C4-2B (cell line): ENCODE measurements at regions not wholly inside any gene's neighbourhood (a gene's known extent, or its start where the extent isn't known, plus 50 kb on each side); places are given as distances from the start of the nearest gene placed in this dataset.

Source experiments
- ZFX ChIP-seq: fragments of 450-650 bp; IDR thresholded peaks from 2 replicates; pipeline ENCODE4 v1.6.1; 2017
- TF ChIP-seq, protein P1 (sequence below): fragments of 450-650 bp; conservative IDR thresholded peaks from 2 replicates; pipeline ENCODE4 v1.5.1; 2017; ENCODE audit warnings: mild to moderate bottlenecking

DNA sequence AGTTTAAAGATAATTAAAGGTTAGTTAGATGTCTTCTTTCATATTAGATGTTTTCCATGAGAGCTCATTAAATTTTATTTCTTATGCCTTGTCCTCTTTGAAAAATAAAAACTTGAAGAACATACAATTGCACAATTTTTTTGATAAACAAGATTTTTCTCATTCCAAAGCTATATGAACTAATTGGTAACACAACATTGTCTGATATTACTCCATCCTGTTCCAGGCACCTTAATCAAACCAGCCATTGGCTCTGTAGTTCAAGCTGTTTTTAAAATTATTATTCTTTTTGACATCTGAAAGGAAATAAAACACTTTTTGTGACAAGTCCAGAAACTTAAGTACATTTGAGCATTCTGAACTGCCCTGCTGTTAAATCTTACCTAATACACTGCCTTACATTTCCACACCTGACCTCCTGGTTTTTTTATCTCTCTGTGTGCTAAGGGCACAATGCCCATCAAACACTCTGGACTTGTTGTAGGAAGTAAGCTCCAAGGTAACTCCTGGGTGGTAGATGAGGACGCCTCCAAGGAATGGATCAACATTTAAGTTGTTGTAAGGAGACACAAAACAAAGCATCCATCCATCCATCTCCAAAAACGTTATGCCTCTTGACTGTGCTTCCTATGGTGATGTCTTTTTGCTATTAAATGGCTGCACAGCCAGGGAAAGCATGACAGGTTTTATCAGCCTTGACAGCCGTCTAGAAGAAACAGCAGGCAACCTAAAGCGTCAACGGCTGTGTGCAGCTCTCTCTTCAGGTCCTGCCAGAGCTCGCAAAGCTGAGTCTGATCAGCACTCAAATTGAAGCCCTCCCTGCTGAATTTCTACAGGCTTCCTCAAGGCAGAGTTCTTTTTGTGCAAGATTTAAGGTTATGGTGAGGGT lies 449.9 kb upstream of the FLRT2 start:
- TF ChIP-seq, protein P1, sequence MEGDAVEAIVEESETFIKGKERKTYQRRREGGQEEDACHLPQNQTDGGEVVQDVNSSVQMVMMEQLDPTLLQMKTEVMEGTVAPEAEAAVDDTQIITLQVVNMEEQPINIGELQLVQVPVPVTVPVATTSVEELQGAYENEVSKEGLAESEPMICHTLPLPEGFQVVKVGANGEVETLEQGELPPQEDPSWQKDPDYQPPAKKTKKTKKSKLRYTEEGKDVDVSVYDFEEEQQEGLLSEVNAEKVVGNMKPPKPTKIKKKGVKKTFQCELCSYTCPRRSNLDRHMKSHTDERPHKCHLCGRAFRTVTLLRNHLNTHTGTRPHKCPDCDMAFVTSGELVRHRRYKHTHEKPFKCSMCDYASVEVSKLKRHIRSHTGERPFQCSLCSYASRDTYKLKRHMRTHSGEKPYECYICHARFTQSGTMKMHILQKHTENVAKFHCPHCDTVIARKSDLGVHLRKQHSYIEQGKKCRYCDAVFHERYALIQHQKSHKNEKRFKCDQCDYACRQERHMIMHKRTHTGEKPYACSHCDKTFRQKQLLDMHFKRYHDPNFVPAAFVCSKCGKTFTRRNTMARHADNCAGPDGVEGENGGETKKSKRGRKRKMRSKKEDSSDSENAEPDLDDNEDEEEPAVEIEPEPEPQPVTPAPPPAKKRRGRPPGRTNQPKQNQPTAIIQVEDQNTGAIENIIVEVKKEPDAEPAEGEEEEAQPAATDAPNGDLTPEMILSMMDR = no peak
- TF ChIP-seq ZFX = no peak
